Right lobe of liver (tissue), 4 donors: ENCODE measurements at regions not wholly inside any gene's neighbourhood (a gene's known extent, or its start where the extent isn't known, plus 50 kb on each side); places are given as distances from the start of the nearest gene placed in this dataset.

Experiments
- POLR2A ChIP-seq: fragments of 450-650 bp; IDR thresholded peaks from one replicate; pipeline ENCODE4 v1.6.1; 2017; ENCODE audit warnings: antibody characterized with exemption, mild to moderate bottlenecking
- TF ChIP-seq, protein P1 (sequence below), 4 donors: fragments of 200-600 bp in 3 of 4; fragments of 450-650 bp in 1 of 4; IDR thresholded peaks; one replicate each; pipeline versions ENCODE4 v1.5.1 to v1.8.0; 2016 to 2022; ENCODE audit warnings: antibody characterized with exemption in 4 of 4, mild to moderate bottlenecking in 2 of 4
- donor health status: DM: no; HTN: no; CAD: no.
- donor health status: DM: no; HTN: no; CAD: no.
- donor health status: DM: no; HTN: yes; CAD: no.

DNA sequence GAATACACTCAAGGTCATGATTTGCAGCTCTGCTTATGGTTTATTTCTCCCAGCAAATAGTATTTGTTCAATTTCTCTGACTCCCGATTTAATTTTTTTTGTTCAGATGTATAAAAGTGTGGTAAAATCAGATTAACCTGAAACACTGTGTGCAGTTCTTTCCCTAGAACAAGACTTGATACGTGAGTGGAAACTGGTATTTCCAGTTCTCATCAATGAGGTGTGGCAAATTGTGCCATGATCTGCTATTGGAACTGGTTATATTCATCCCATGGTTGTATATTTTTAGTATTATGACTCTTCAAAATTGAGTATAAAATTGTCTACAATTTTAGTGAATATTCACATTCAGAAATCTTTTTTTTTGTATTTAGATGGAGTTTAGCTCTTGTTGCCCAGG, 76.8 kb upstream of the IVNS1ABP start:
- no peak for TF ChIP-seq POLR2A
- TF ChIP-seq, protein P1, sequence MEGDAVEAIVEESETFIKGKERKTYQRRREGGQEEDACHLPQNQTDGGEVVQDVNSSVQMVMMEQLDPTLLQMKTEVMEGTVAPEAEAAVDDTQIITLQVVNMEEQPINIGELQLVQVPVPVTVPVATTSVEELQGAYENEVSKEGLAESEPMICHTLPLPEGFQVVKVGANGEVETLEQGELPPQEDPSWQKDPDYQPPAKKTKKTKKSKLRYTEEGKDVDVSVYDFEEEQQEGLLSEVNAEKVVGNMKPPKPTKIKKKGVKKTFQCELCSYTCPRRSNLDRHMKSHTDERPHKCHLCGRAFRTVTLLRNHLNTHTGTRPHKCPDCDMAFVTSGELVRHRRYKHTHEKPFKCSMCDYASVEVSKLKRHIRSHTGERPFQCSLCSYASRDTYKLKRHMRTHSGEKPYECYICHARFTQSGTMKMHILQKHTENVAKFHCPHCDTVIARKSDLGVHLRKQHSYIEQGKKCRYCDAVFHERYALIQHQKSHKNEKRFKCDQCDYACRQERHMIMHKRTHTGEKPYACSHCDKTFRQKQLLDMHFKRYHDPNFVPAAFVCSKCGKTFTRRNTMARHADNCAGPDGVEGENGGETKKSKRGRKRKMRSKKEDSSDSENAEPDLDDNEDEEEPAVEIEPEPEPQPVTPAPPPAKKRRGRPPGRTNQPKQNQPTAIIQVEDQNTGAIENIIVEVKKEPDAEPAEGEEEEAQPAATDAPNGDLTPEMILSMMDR (IDR thresholded peaks at IDR 0.05): no peak
